ENCODE measurements at regions not wholly inside any gene's neighbourhood (a gene's known extent, or its start where the extent isn't known, plus 50 kb on each side); places are given as distances from the start of the nearest gene placed in this dataset.

- TF ChIP-seq CTCF (IDR thresholded peaks at IDR 0.05) (no peak), POLR2A (IDR thresholded peaks at IDR 0.05) (no peak)
These were observed 121.8 kb upstream of the TMEM47 start for GRCh38 chrX:34778916-34779315.

All from thyroid gland (tissue), 4 donors.